ENCODE measurements at regions not wholly inside any gene's neighbourhood (a gene's known extent, or its start where the extent isn't known, plus 50 kb on each side); places are given as distances from the start of the nearest gene placed in this dataset.
"Not testable (repeated sequence)": the region's sequence is repeated elsewhere in the genome, so short reads cannot be mapped to it uniquely, and the experiment has no call there.

- peak; percentile 32 to 83 for DNase-seq
These were observed 116.5 kb upstream of the FBXL7 start for GRCh38 chr5:15383469-15383868.

- DNase-seq = no peak
These were observed 117.0 kb upstream of the FBXL7 start for GRCh38 chr5:15383021-15383420.

GRCh38 chr5:15377573-15378340 lies 122.2 kb upstream of the FBXL7 start:
- no peak for DNase-seq

GRCh38 chr5:15376803-15377202 lies 123.2 kb upstream of the FBXL7 start:
- DNase-seq = no peak

GRCh38 chr5:15376088-15376487 lies 123.9 kb upstream of the FBXL7 start:
- DNase-seq = no peak

GRCh38 chr5:15375559-15375958 lies 124.4 kb upstream of the FBXL7 start:
- no peak for DNase-seq

GRCh38 chr5:15374886-15375285 lies 125.1 kb upstream of the FBXL7 start:
- DNase-seq = no peak

GRCh38 chr5:15373151-15373550 lies 126.8 kb upstream of the FBXL7 start:
- DNase-seq = no peak

GRCh38 chr5:15371184-15371583 lies 128.8 kb upstream of the FBXL7 start:
- no peak for DNase-seq

GRCh38 chr5:15368835-15369234 lies 131.1 kb upstream of the FBXL7 start:
- DNase-seq = no peak

GRCh38 chr5:15367489-15367888 lies 132.5 kb upstream of the FBXL7 start:
- DNase-seq = no peak

GRCh38 chr5:15366676-15367391 lies 133.1 kb upstream of the FBXL7 start:
- no peak for DNase-seq

- DNase-seq = no peak
These were observed 134.9 kb upstream of the FBXL7 start for GRCh38 chr5:15365070-15365469.

GRCh38 chr5:15363601-15364000 lies 136.4 kb upstream of the FBXL7 start:
- no peak for DNase-seq

GRCh38 chr5:15357092-15357453 lies 142.9 kb upstream of the FBXL7 start:
- DNase-seq = not testable (repeated sequence)

GRCh38 chr5:15356308-15357091 lies 143.5 kb upstream of the FBXL7 start:
- not testable (repeated sequence) for DNase-seq

- DNase-seq = no peak
These were observed 146.0 kb upstream of the FBXL7 start for GRCh38 chr5:15354021-15354420.

- DNase-seq = no peak
These were observed 146.8 kb upstream of the FBXL7 start for GRCh38 chr5:15353086-15353645.

GRCh38 chr5:15350614-15351013 lies 149.4 kb upstream of the FBXL7 start:
- no peak for DNase-seq

GRCh38 chr5:15346738-15347137 lies 153.2 kb upstream of the FBXL7 start:
- no peak for DNase-seq

- no peak for DNase-seq
These were observed 155.0 kb upstream of the FBXL7 start for GRCh38 chr5:15344954-15345353.

- no peak for DNase-seq
These were observed 161.4 kb upstream of the FBXL7 start for GRCh38 chr5:15338546-15338945.

GRCh38 chr5:15334551-15335266 lies 165.3 kb upstream of the FBXL7 start:
- DNase-seq = no peak
